ENCODE measurements at regions not wholly inside any gene's neighbourhood (a gene's known extent, or its start where the extent isn't known, plus 50 kb on each side); places are given as distances from the start of the nearest gene placed in this dataset.
A peak's percentile ranks its signal among the peaks of the same experiment; 100 is the strongest.

DNA sequence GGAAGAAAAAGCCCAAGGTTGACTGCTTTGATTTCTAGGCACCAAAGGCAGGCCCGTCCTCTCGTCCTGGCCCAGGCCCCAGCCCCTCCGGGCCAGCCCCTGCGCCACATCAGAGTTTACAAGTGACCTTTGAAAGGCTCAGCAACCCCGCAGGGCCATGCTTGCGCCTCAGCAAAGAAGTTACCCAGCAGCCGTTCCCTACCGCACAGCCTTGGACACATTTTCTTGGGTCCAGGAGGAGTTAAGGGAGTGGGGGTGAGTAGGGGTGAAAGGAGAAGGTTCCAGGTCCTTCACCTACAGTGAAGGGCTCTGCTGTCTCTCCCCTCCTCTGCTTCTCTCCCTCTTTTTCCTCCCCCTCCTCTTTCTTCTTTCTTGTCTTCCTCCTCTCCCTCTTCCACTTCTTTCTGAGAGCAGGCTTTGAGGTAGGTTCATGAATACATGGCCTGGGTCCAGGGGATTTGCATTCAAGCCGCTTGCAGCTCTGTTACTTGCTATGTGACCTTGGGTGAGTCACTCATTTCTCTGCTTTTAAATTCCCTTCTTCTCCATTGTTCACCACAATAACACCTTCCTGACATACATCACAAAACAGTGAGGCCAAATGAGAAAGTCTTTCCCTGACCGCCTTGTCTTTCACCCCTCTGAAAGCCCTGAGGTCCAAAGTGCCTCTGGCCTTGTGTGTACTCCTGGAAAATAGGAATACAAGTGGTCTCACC, 223.3 kb upstream of the TPRG1 start (continued):
- TF ChIP-seq, protein P1, sequence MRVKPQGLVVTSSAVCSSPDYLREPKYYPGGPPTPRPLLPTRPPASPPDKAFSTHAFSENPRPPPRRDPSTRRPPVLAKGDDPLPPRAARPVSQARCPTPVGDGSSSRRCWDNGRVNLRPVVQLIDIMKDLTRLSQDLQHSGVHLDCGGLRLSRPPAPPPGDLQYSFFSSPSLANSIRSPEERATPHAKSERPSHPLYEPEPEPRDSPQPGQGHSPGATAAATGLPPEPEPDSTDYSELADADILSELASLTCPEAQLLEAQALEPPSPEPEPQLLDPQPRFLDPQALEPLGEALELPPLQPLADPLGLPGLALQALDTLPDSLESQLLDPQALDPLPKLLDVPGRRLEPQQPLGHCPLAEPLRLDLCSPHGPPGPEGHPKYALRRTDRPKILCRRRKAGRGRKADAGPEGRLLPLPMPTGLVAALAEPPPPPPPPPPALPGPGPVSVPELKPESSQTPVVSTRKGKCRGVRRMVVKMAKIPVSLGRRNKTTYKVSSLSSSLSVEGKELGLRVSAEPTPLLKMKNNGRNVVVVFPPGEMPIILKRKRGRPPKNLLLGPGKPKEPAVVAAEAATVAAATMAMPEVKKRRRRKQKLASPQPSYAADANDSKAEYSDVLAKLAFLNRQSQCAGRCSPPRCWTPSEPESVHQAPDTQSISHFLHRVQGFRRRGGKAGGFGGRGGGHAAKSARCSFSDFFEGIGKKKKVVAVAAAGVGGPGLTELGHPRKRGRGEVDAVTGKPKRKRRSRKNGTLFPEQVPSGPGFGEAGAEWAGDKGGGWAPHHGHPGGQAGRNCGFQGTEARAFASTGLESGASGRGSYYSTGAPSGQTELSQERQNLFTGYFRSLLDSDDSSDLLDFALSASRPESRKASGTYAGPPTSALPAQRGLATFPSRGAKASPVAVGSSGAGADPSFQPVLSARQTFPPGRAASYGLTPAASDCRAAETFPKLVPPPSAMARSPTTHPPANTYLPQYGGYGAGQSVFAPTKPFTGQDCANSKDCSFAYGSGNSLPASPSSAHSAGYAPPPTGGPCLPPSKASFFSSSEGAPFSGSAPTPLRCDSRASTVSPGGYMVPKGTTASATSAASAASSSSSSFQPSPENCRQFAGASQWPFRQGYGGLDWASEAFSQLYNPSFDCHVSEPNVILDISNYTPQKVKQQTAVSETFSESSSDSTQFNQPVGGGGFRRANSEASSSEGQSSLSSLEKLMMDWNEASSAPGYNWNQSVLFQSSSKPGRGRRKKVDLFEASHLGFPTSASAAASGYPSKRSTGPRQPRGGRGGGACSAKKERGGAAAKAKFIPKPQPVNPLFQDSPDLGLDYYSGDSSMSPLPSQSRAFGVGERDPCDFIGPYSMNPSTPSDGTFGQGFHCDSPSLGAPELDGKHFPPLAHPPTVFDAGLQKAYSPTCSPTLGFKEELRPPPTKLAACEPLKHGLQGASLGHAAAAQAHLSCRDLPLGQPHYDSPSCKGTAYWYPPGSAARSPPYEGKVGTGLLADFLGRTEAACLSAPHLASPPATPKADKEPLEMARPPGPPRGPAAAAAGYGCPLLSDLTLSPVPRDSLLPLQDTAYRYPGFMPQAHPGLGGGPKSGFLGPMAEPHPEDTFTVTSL (CRISPR knock-in tag; IDR thresholded peaks at IDR 0.05; ENCODE audit: borderline replicate concordance) = no peak
- no peak for TF ChIP-seq GATAD2A (CRISPR knock-in tag; IDR thresholded peaks at IDR 0.05)
- TF ChIP-seq SAP130 (CRISPR knock-in tag; IDR thresholded peaks at IDR 0.05; ENCODE audit: low read depth) = no peak
- no peak for TF ChIP-seq HCFC1 (IDR thresholded peaks at IDR 0.05; ENCODE audit: low read depth, low read length)
- TF ChIP-seq SP4 (CRISPR knock-in tag; IDR thresholded peaks at IDR 0.05) = no peak
- TF ChIP-seq ZKSCAN8 (CRISPR knock-in tag; IDR thresholded peaks at IDR 0.05; ENCODE audit: borderline replicate concordance) = no peak
- TF ChIP-seq ZNF253 (CRISPR knock-in tag; IDR thresholded peaks at IDR 0.05; ENCODE audit: borderline replicate concordance) = no peak
- TF ChIP-seq SNAPC2 (CRISPR knock-in tag; IDR thresholded peaks at IDR 0.05) = no peak
- TF ChIP-seq, protein P2, sequence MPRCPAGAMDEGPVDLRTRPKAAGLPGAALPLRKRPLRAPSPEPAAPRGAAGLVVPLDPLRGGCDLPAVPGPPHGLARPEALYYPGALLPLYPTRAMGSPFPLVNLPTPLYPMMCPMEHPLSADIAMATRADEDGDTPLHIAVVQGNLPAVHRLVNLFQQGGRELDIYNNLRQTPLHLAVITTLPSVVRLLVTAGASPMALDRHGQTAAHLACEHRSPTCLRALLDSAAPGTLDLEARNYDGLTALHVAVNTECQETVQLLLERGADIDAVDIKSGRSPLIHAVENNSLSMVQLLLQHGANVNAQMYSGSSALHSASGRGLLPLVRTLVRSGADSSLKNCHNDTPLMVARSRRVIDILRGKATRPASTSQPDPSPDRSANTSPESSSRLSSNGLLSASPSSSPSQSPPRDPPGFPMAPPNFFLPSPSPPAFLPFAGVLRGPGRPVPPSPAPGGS (CRISPR knock-in tag; IDR thresholded peaks at IDR 0.05) = no peak
- TF ChIP-seq KLF11 (CRISPR knock-in tag; IDR thresholded peaks at IDR 0.05) = no peak
- TF ChIP-seq JDP2 (CRISPR knock-in tag; IDR thresholded peaks at IDR 0.05; ENCODE audit: borderline replicate concordance) = no peak
- TF ChIP-seq HMG20A (CRISPR knock-in tag; IDR thresholded peaks at IDR 0.05; ENCODE audit: borderline replicate concordance) = 0 out of 2 replicates have a peak, but pooled peaks have one; percentile 25
- no peak for TF ChIP-seq ZNF747 (CRISPR knock-in tag; IDR thresholded peaks at IDR 0.05; ENCODE audit: borderline replicate concordance)
- TF ChIP-seq, protein P3, sequence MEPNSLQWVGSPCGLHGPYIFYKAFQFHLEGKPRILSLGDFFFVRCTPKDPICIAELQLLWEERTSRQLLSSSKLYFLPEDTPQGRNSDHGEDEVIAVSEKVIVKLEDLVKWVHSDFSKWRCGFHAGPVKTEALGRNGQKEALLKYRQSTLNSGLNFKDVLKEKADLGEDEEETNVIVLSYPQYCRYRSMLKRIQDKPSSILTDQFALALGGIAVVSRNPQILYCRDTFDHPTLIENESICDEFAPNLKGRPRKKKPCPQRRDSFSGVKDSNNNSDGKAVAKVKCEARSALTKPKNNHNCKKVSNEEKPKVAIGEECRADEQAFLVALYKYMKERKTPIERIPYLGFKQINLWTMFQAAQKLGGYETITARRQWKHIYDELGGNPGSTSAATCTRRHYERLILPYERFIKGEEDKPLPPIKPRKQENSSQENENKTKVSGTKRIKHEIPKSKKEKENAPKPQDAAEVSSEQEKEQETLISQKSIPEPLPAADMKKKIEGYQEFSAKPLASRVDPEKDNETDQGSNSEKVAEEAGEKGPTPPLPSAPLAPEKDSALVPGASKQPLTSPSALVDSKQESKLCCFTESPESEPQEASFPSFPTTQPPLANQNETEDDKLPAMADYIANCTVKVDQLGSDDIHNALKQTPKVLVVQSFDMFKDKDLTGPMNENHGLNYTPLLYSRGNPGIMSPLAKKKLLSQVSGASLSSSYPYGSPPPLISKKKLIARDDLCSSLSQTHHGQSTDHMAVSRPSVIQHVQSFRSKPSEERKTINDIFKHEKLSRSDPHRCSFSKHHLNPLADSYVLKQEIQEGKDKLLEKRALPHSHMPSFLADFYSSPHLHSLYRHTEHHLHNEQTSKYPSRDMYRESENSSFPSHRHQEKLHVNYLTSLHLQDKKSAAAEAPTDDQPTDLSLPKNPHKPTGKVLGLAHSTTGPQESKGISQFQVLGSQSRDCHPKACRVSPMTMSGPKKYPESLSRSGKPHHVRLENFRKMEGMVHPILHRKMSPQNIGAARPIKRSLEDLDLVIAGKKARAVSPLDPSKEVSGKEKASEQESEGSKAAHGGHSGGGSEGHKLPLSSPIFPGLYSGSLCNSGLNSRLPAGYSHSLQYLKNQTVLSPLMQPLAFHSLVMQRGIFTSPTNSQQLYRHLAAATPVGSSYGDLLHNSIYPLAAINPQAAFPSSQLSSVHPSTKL (CRISPR knock-in tag; IDR thresholded peaks at IDR 0.05) = peak; percentile 46; the same call in 1 of the 2 replicates
- no peak for TF ChIP-seq ZNF451 (CRISPR knock-in tag; IDR thresholded peaks at IDR 0.05)
- no peak for TF ChIP-seq ZNF441 (CRISPR knock-in tag; IDR thresholded peaks at IDR 0.05; ENCODE audit: borderline replicate concordance)
- peak; percentile 76 for TF ChIP-seq FOSL2 (CRISPR knock-in tag; IDR thresholded peaks at IDR 0.05)
- TF ChIP-seq ZNF850 (CRISPR knock-in tag; conservative IDR thresholded peaks at IDR 0.05) = no peak
